ENCODE measurements at regions not wholly inside any gene's neighbourhood (a gene's known extent, or its start where the extent isn't known, plus 50 kb on each side); places are given as distances from the start of the nearest gene placed in this dataset.

- TF ChIP-seq POLR2AphosphoS5 (IDR thresholded peaks at IDR 0.05; ENCODE audit: low read depth, low read length), result no peak
- TF ChIP-seq CTCF (IDR thresholded peaks at IDR 0.05), result no peak
- TF ChIP-seq REST (IDR thresholded peaks at IDR 0.05; ENCODE audit: insufficient read depth in 1 of 2, low read depth in 2 of 2, low read length in 1 of 2), result no peak
Observed at GRCh38 chr16:54397838-54398237, 111.3 kb upstream of the IRX3 start.
